Nephron progenitor cell (in vitro differentiated cells): ENCODE measurements at regions not wholly inside any gene's neighbourhood (a gene's known extent, or its start where the extent isn't known, plus 50 kb on each side); places are given as distances from the start of the nearest gene placed in this dataset.

Experiments used
- DNase-seq: peaks from one replicate; pipeline ENCODE4 v3.0.0; 2021
- H3K27ac Mint-ChIP-seq: 2 replicates; pipeline ENCODE4 v1.8.0; 2021; ENCODE audit warnings: mild to moderate bottlenecking, moderate library complexity, mixed read lengths
- H3K27me3 Mint-ChIP-seq: 2 replicates; pipeline ENCODE4 v1.8.0; 2021; ENCODE audit warnings: mild to moderate bottlenecking, low read depth, mixed read lengths; ENCODE audit not compliant: poor library complexity
- H3K36me3 Mint-ChIP-seq: 2 replicates; pipeline ENCODE4 v1.8.0; 2021; ENCODE audit warnings: low read depth, mixed read lengths
- H3K4me1 Mint-ChIP-seq: 2 replicates; pipeline ENCODE4 v1.8.0; 2021; ENCODE audit warnings: mixed read lengths
- H3K4me3 Mint-ChIP-seq: 2 replicates; pipeline ENCODE4 v1.8.0; 2021; ENCODE audit warnings: mild to moderate bottlenecking, moderate library complexity, mixed read lengths
- H3K9me3 Mint-ChIP-seq: 2 replicates; pipeline ENCODE4 v1.8.0; 2021; ENCODE audit warnings: mild to moderate bottlenecking, moderate library complexity, mixed read lengths
- TF ChIP-seq, protein P1 (sequence below): fragments of 200-600 bp; sonication (generic); IDR thresholded peaks from 2 replicates; pipeline ENCODE4 v1.5.0; 2021; ENCODE audit warnings: antibody characterized with exemption

DNA sequence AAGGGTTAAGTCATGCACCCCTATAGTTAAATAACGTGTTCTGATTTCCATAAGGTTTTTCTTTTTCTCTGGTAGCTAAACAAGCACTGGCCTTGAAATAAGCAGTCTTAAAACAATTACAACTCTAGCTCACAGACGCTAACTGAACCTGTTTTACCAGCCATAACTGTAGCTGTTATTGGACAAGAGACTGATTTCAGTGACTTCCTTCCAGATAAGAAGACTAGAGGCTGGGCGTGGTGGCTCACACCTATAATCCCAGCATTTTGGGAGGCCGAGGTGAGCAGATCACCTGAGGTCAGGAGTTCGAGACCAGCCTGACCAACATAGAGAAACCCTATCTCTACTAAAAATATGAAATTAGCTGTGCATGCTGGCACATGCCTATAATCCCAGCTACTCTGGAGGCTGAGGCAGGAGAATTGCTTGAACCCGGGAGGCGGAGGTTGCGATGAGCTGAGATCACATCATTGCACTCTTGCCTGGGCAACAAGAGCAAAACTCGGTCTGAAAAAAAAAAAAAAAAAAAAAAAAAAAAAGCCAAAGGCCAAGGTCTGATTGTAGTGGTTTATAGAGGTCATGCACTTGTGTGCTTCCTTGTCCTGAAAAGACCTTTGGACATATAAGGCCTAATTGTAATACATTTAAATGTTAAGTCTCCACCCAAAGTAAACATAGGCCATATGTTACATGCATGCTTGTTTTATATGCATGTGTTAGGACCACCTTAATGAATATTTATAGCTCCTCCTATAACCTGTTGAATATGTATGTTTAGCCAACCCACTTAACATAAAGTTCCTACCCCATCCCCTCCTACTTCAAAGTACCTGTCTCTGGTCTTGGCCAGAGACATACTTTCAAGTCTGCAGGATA, 319.5 kb upstream of the CA10 start:
- Mint-ChIP-seq H3K4me1 (no peaks in the 10 kb centered on the region), H3K27ac (no peak overlapping the region), H3K9me3 (peaks cover 8% of the 10 kb centered on the region), H3K27me3 (no peaks in the 10 kb centered on the region), H3K4me3 (no peak overlapping the region), H3K36me3 (no peaks in the 10 kb centered on the region)
- TF ChIP-seq, protein P1, sequence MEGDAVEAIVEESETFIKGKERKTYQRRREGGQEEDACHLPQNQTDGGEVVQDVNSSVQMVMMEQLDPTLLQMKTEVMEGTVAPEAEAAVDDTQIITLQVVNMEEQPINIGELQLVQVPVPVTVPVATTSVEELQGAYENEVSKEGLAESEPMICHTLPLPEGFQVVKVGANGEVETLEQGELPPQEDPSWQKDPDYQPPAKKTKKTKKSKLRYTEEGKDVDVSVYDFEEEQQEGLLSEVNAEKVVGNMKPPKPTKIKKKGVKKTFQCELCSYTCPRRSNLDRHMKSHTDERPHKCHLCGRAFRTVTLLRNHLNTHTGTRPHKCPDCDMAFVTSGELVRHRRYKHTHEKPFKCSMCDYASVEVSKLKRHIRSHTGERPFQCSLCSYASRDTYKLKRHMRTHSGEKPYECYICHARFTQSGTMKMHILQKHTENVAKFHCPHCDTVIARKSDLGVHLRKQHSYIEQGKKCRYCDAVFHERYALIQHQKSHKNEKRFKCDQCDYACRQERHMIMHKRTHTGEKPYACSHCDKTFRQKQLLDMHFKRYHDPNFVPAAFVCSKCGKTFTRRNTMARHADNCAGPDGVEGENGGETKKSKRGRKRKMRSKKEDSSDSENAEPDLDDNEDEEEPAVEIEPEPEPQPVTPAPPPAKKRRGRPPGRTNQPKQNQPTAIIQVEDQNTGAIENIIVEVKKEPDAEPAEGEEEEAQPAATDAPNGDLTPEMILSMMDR = no peak
- no peak for DNase-seq

DNA sequence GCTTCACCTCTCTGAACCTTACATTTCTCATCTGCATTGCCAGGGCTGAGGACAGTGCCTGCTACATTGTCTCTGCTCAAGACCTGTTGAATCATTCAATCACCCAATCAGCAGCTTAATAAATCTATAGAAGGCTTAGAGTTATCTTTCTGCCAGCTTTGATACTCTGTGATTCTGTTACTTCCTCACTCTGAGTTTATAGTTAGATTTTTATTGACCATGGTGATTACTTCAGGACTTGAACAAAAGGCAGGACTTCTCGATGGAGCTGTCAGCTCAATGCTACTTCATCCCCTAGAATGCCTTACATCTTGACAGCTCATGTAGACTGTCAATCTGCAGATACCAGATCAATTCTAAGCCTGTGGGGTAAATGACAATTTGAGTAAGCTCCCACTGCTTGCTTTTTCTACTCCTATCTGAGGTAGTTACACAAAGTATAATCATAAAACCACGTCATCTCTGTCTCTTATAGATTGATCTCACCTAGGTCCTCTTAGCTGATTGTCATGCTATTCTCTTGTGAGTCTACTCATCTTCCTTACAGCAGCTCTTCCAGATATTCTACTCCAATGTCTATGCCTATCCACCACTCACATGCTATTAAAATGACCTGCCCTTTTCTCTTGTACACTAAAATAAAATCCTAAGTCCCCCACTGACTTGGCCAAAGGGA, 318.3 kb upstream of the CA10 start:
- H3K36me3 Mint-ChIP-seq = no peaks in the 10 kb centered on the region
- no peaks in the 10 kb centered on the region for H3K27me3 Mint-ChIP-seq
- no peaks in the 10 kb centered on the region for H3K4me1 Mint-ChIP-seq
- DNase-seq = no peak
- H3K4me3 Mint-ChIP-seq = no peak overlapping the region
- H3K9me3 Mint-ChIP-seq = no peaks in the 10 kb centered on the region
- TF ChIP-seq, protein P1 = no peak
- H3K27ac Mint-ChIP-seq = no peak overlapping the region

DNA sequence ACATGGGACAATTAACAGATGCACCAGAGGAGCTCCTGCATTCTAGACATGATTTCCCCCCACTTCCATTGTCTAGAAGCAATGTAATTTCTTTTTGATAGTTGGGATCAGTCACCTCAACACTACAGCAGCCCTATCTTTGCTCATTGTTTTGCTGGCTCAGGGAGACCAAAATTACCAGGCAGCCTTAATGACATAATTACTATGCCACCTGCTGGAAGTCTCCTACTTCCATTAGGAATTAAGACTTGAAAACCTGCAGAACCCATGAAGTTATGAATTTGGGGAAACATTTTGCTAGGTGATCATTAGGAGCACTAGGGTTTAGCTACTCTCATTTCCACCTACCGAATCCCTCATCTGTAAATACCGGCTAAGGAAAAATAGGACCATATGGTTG, 312.0 kb upstream of the CA10 start:
- no peaks in the 10 kb centered on the region for H3K36me3 Mint-ChIP-seq
- no peak overlapping the region for H3K4me3 Mint-ChIP-seq
- H3K27me3 Mint-ChIP-seq = no peaks in the 10 kb centered on the region
- TF ChIP-seq, protein P1 = no peak
- H3K4me1 Mint-ChIP-seq = no peaks in the 10 kb centered on the region
- H3K9me3 Mint-ChIP-seq = peaks cover 9% of the 10 kb centered on the region
- H3K27ac Mint-ChIP-seq = no peak overlapping the region
- no peak for DNase-seq

GRCh38 chr17:52465407-52465806, 306.9 kb upstream of the CA10 start:
- TF ChIP-seq, protein P1 = no peak
- no peak overlapping the region for H3K27ac Mint-ChIP-seq
- H3K36me3 Mint-ChIP-seq = no peaks in the 10 kb centered on the region
- no peaks in the 10 kb centered on the region for H3K4me1 Mint-ChIP-seq
- peaks cover 25% of the 10 kb centered on the region for H3K9me3 Mint-ChIP-seq
- DNase-seq = no peak
- no peaks in the 10 kb centered on the region for H3K27me3 Mint-ChIP-seq
- H3K4me3 Mint-ChIP-seq = no peak overlapping the region

- Mint-ChIP-seq H3K4me1 (peaks cover 10% of the 10 kb centered on the region), H3K27me3 (no peaks in the 10 kb centered on the region), H3K4me3 (no peak overlapping the region), H3K9me3 (no peaks in the 10 kb centered on the region), H3K36me3 (no peaks in the 10 kb centered on the region), H3K27ac (peak overlapping the region; percentile 37)
- DNase-seq = no peak
- TF ChIP-seq, protein P1 = no peak
Measured at GRCh38 chr17:52451294-52451861, 292.9 kb upstream of the CA10 start.
